ENCODE measurements at regions not wholly inside any gene's neighbourhood (a gene's known extent, or its start where the extent isn't known, plus 50 kb on each side); places are given as distances from the start of the nearest gene placed in this dataset.
A peak's percentile ranks its signal among the peaks of the same experiment; 100 is the strongest.

DNA sequence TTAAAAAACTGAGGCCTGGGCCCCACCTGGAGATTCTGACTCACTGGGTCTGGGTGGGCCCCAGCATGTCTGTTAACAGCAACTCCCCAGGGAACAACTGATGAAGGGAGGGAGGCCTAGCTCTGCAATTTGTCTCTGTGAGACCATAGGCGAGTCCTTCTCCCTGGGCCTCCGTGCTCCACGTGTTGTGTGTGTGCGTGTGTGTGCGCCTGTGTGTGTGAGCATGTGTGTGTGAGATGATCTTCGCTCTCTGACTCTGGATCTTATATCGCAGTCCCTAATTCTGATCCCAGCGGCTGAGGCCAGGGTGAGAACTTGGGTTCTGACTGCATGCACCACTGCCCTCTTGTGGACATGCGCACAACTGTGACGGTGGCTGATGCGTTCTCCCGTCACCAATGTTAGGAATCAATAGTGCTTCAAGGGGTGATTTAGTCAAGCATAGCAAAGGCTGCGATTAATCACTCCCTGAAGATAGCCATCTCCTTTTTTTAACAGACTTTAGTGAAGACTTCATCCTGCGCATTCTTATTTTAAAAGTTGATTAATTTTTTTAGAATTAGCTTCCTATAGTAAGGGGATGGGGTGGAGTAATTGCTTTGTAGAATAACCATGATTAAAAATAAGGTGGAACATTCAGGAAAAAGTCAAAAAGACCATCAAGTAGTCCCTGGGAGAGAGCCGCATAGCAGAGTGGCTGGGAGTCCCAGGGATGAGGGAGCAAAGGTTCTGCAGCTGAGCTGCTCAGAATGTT, 62.4 kb upstream of the USP24 start:
- H3K23me2 ChIP-seq (ENCODE audit: low read depth, low read length), result no peaks in the 10 kb centered on the region
- no peak overlapping the region for H3K14ac ChIP-seq (ENCODE audit: insufficient read length)
- H3K4ac ChIP-seq (replicated peaks; ENCODE audit: insufficient read length, low read depth, low read length), result no peak overlapping the region
- H3K56ac ChIP-seq (replicated peaks; ENCODE audit: insufficient read length, low read depth, low read length), result no peak overlapping the region
- H4K8ac ChIP-seq (ENCODE audit: extremely low read depth, insufficient read depth, low read length), result no peak overlapping the region
- H3K36me3 ChIP-seq (ENCODE audit: control insufficient read depth in 2 of 4, insufficient read depth in 4 of 4, low read length in 3 of 4), result no peaks in the 10 kb centered on the region
- no peaks in the 10 kb centered on the region for H3K27me3 ChIP-seq (replicated peaks in 1 of 4; ENCODE audit: control insufficient read depth in 3 of 4, extremely low read depth in 1 of 4, insufficient read depth in 3 of 4, low read length in 3 of 4)
- 19% methylated on average over 14 of the region's 15 CpGs; no CpG with 5 or more reads in 1 of the 2 experiments for WGBS, 2 experiments (ENCODE audit: extremely low coverage in 1 of 2, insufficient coverage in 1 of 2, insufficient read length in 1 of 2, insufficient replicate concordance in 2 of 2, low coverage in 1 of 2, low lambda C conversion rate in 2 of 2, missing lambda C conversion rate in 1 of 2)
- CTCF ChIA-PET (ENCODE audit: partially characterized antibody), result interaction anchor here (0.7 to 12.0 kb wide), 24 partner anchors 15 to 185 kb away, joined by 3 to 148 read pairs (median 4); no protein-coding TSS in a partner anchor
- no peak overlapping the region for H2BK120ac ChIP-seq (replicated peaks; ENCODE audit: low read depth, low read length)
- H3K79me2 ChIP-seq (ENCODE audit: control insufficient read depth in 1 of 2, insufficient read depth in 2 of 2, low read length in 2 of 2), result no peaks in the 10 kb centered on the region
- H4K20me1 ChIP-seq (replicated peaks in 1 of 2; ENCODE audit: control insufficient read depth in 1 of 2, insufficient read depth in 2 of 2, low read length in 2 of 2), result no peaks in the 10 kb centered on the region
- H3K9me3 ChIP-seq (ENCODE audit: insufficient read depth in 2 of 2, low read depth in 1 of 2, low read length in 1 of 2), result no peaks in the 10 kb centered on the region
- DNase-seq (ENCODE audit: low read depth in 1 of 2, low spot score in 2 of 2), result peak; percentile 58 to 89
- H2BK20ac ChIP-seq (ENCODE audit: low read length), result no peak overlapping the region
- no peaks in the 10 kb centered on the region for H3K79me1 ChIP-seq (ENCODE audit: low read depth, low read length)
- H2AFZ ChIP-seq (ENCODE audit: low read length), result 0 out of 2 replicates have a peak overlapping the region, but pooled peaks have one; percentile 75
- no peak overlapping the region for H2AK5ac ChIP-seq (ENCODE audit: low read depth, low read length)
- H3K4me3 ChIP-seq (ENCODE audit: extremely low read depth in 1 of 4, insufficient read depth in 2 of 4, low read depth in 3 of 4, low read length in 4 of 4), result no peak overlapping the region
- H2BK5ac ChIP-seq (ENCODE audit: low read depth, low read length), result no peak overlapping the region
- H3K9ac ChIP-seq (replicated peaks in 1 of 4; ENCODE audit: extremely low read depth in 1 of 4, low read depth in 3 of 4, low read length in 3 of 4), result no peak overlapping the region
- no peak overlapping the region for H2BK12ac ChIP-seq (ENCODE audit: low read depth, low read length)
- H4K91ac ChIP-seq (replicated peaks; ENCODE audit: insufficient read length, low read length), result no peak overlapping the region
- H3K23ac ChIP-seq (ENCODE audit: insufficient read length), result no peak overlapping the region
- FAIRE-seq, result peak; percentile 91
- no peak overlapping the region for H2BK15ac ChIP-seq (ENCODE audit: low read length)
- peaks cover 0 to 10% (median 4%) of the 10 kb centered on the region in 4 experiments; a peak in 5 of 7 replicates for H3K4me1 ChIP-seq (replicated peaks in 1 of 4; ENCODE audit: control insufficient read depth in 3 of 4, insufficient read depth in 4 of 4, low read length in 3 of 4)
- no peak overlapping the region for H3K18ac ChIP-seq (ENCODE audit: extremely low read depth, low read length)
- H3K4me2 ChIP-seq (ENCODE audit: insufficient read depth in 1 of 2, low read depth in 2 of 2, low read length in 2 of 2), result peak overlapping the region in 1 of 2 experiments; percentile 54; a peak in 2 of 4 replicates
- POLR2A ChIA-PET (ENCODE audit: partially characterized antibody), result no interaction called here
- no peak overlapping the region for H4K5ac ChIP-seq (ENCODE audit: insufficient read length, low read depth, low read length)
- no peak overlapping the region for H3K27ac ChIP-seq (ENCODE audit: low read depth, low read length)
- TF ChIP-seq TEAD4 (IDR thresholded peaks at IDR 0.05; ENCODE audit: low read depth, low read length), result peak; percentile 10; the same call in 1 of the 2 replicates
- TF ChIP-seq RNF2 (IDR thresholded peaks at IDR 0.05; ENCODE audit: borderline replicate concordance, low read depth, low read length, missing control alignments, poor library complexity, severe bottlenecking), result no peak
- TF ChIP-seq, protein P1, sequence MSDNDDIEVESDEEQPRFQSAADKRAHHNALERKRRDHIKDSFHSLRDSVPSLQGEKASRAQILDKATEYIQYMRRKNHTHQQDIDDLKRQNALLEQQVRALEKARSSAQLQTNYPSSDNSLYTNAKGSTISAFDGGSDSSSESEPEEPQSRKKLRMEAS (IDR thresholded peaks at IDR 0.05), result peak; percentile 30; the same call in 1 of the 2 replicates
- TF ChIP-seq CTBP2 (IDR thresholded peaks at IDR 0.05; ENCODE audit: borderline replicate concordance, insufficient read depth, insufficient read length, low read length), result no peak
- TF ChIP-seq SRF (IDR thresholded peaks at IDR 0.05; ENCODE audit: low read depth, low read length), result no peak
- no peak for TF ChIP-seq BCL11A (IDR thresholded peaks at IDR 0.05; ENCODE audit: low read depth in 2 of 2, low read length in 2 of 2)
- TF ChIP-seq FOSL1 (IDR thresholded peaks at IDR 0.05; ENCODE audit: insufficient read depth, low read depth, low read length), result no peak
- no peak for TF ChIP-seq ZNF274 (IDR thresholded peaks at IDR 0.05; ENCODE audit: borderline replicate concordance, extremely low read depth, low read length)
- TF ChIP-seq POLR2A (IDR thresholded peaks at IDR 0.05; ENCODE audit: control extremely low read depth in 1 of 2, low read depth in 2 of 2, low read length in 2 of 2), result no peak
- TF ChIP-seq YY1 (IDR thresholded peaks at IDR 0.05; ENCODE audit: low read depth, low read length), result no peak
- peak; percentile 89 to 90 for TF ChIP-seq RAD21 (IDR thresholded peaks at IDR 0.05 in 1 of 2, conservative IDR thresholded peaks at IDR 0.05 in 1 of 2; ENCODE audit: low read depth in 2 of 2, low read length in 2 of 2)
- no peak for TF ChIP-seq NRF1 (IDR thresholded peaks at IDR 0.05; ENCODE audit: low read depth, low read length)
